Stimulated activated CD4-positive, alpha-beta T cell treated with anti-CD3 and anti-CD28 coated beads, Interleukin-4, amount 100 ng/mL, for 48 hours (primary cell): ENCODE measurements at regions not wholly inside any gene's neighbourhood (a gene's known extent, or its start where the extent isn't known, plus 50 kb on each side); places are given as distances from the start of the nearest gene placed in this dataset.
A peak's percentile ranks its signal among the peaks of the same experiment; 100 is the strongest.

ENCODE experiments used
- DNase-seq, 2 donors: peaks; one replicate each; pipeline ENCODE4 v3.0.0-alpha.2; 2020; ENCODE audit warnings: low read depth in 2 of 2

- DNase-seq: no peak
These were observed 176.7 kb upstream of the NCAM1 start for GRCh38 chr11:112784323-112785073.

- DNase-seq: no peak
These were observed 176.1 kb upstream of the NCAM1 start for GRCh38 chr11:112785149-112785548.

DNA sequence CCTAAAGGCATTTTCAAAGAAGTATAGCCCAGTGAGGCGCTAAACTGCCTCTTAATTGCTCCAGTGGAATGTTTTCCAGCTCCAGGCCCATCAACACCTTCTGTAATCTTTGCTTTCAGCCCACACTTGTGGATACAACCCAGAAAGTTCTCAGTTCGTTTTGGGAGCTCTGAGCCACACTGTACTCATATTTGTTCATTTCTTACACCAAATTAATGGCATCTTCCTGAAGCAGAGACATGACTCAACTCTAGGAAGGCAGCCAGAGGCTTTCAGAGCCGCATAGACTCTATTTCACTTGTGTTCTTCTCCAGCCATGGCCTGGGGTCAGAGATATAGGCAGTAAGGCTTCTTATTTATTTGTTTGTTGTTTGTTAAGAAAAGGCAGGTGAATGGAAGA lies 175.5 kb upstream of the NCAM1 start:
- no peak for DNase-seq

GRCh38 chr11:112786196-112786595 lies 175.0 kb upstream of the NCAM1 start:
- DNase-seq: no peak

- DNase-seq: no peak
These were observed 174.2 kb upstream of the NCAM1 start for GRCh38 chr11:112786886-112787530.

DNA sequence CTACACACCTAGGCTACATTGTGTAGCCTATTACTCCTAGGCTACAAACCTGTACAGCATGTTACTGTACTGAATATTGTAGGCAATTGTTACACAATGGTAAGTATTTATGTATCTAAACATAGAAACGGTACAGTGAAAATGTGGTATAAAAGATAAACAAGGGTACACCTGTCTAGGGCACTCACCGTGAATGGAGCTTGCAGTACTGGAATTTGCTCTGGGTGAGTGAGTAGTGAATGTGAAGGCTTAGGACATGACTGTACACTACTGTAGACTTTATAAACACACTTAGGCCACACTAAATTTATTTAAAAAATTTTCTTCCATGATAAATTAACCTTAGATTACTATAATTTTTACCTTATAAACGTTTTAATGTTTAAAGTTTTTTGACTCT lies 171.7 kb upstream of the NCAM1 start:
- DNase-seq: no peak

DNA sequence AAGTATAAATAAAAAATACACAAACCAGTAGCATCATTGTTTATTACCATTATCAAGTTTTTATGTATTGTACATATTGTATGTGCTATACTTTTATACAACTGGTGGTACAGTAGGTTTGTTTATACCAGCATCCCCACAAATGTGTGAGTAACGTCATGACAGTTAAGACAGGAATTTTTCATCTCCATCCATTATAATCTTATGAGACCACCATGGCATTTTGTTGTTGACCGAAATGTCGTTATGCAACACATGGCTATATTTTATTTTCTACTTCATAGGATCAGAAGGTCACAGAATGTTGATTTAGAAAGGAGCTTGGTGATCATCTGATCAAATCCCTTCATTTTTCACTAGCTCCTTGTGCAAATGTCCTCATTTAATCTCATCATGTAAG lies 170.9 kb upstream of the NCAM1 start:
- DNase-seq: no peak

DNA sequence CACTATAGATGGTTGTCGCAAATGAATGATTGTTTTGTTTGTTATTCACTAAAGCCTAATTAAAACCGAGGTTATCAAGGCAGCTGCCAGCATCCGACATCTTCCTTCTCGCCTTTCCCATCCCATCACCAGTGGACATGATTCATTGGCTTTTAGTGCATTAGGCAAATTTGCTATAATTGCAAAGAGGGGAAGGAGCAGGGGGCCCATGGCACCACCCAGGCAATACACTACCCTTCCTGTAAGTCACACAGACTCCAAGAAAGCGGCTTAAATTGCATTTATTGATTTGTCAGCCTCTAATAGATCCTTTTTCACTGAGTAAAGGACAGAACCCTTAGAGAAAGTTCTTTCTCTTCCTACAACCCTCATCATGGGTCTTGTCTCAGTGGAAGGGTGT lies 169.2 kb upstream of the NCAM1 start:
- DNase-seq: no peak

GRCh38 chr11:112793416-112793815 lies 167.8 kb upstream of the NCAM1 start:
- no peak for DNase-seq

- DNase-seq: no peak
These were observed 166.8 kb upstream of the NCAM1 start for GRCh38 chr11:112794331-112794846.

GRCh38 chr11:112795142-112795815 lies 165.9 kb upstream of the NCAM1 start:
- peak; percentile 1 to 7 for DNase-seq

- no peak for DNase-seq
These were observed 165.1 kb upstream of the NCAM1 start for GRCh38 chr11:112795911-112796649.

DNA sequence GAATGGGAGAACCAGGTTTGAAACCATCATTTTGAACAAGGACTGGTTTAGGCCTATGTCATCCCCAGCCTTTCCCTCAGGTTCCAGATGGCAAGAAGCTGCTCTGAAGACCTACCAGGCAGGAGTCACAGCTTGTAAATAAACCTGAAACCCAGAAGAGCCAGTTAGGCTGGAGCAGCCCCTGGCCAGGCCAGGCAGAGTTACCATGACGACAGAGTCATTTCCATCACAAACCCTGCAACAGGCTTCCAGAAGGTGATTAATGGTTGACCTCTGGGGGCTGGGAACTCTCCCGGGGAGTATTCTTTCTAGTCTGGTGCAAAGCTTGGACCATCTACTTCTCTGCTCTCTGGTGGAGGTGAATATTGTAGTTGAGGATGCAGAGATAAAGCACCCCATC lies 164.1 kb upstream of the NCAM1 start:
- no peak for DNase-seq

DNA sequence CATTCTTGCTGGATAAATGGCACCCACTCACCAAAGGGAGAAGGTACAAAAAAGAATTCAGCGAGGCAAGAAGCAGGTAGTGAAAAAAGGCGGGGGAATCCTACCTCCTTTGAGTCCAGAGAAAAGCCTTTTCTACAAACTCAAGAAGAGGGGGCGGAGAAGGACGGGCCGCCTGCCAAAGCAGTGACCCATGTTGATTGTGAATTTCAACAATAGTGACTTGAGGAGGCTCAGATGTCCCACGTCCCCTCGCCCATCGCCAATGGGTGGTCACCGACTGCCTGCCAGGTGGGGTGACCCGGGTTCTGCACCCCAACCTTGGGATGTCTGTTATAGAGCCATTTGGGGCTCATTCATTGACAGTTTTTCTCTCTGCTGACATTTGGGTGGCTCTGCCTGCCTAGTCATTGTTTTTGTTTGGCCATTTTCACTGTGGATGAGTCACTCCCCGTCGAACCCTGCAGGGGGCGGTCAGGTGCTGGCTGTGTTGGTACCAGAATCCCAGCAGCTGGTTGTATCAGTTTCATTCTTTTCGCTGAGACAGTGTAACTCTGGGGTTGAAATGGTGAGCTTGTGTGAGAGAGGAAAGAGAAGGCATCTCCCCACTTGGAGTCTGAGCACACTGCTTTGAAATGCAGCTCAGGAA lies 163.4 kb upstream of the NCAM1 start:
- DNase-seq: peak; percentile 5 to 6

DNA sequence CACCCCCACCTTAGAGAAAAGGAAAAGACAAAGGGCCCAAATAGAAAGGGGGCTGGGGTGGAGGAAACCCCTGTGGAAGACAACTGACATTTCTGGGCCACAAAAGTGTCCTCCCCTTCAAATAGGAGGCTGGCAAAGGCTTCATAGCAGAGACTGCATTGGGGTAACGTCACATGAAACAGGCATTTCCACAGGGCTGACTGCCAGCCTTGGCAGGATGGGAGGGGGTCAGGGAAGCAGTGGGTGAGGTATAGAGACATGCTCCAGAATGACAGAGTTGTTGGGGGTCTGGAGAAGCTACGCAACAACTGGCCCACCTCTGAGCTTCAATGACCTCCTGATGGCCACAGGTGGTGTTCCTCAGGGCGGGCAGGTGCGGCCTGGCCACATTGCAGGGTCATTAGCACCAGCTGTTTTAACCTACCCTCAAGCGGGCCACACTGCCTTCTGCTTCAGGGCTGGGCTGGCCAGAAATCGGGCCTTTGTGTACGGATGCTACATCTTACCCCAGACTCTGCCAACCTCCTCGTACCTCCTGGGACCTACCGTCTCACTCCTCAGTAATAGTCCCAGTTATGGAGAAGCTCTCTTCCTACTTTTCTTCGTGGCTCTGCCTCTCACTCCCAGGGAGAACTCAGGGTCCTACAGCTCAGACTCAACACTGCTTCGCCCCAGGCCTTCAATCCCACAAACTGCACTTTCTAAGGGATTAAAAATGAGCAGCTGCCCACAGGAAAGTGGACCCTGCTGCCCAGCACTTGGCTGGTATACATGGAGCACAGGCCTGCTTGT lies 160.0 kb upstream of the NCAM1 start:
- DNase-seq: no peak

- DNase-seq: no peak
These were observed 159.5 kb upstream of the NCAM1 start for GRCh38 chr11:112801817-112802088.

DNA sequence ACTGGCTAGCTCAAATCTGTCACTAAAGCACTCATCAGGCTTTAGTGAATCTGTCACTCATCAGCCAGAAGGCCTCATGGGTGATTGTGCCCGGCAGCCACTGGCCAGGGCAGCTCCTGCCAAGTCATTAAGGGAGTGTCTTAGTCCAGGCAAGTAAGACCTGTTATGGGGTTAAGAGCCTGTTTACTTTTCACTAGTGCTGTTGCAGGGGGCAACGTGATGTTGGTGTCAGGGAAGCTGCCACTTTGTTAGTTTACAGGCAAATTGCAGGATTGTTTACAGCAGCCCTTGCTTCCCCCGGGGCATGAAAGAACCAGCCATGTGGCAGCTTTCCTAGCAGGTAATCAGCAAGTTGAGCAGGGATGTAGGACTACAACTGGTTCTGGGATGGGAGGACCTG lies 155.6 kb upstream of the NCAM1 start:
- DNase-seq: no peak

DNA sequence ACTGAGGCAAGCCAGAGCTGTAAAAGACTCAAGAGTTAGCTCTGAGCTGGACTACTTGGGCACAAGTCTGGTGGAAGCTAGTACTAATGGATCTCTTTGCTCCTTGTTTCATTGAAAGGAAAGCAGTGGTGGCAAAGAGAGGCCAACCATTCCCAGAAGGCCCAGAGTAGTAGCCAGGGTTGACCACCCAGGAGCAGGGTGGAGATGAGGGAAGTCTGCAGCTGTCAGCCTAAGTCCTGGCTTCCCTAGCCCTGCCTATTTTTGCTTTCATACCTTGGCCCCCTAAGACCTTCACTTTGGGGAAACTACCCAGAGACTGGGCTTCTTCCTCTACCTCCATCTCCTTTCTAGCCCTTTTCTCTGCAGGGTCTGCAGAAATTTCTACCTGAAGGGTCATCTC lies 155.0 kb upstream of the NCAM1 start:
- no peak for DNase-seq

- no peak for DNase-seq
These were observed 154.3 kb upstream of the NCAM1 start for GRCh38 chr11:112806876-112807275.

GRCh38 chr11:112809429-112809828 lies 151.8 kb upstream of the NCAM1 start:
- DNase-seq: no peak

DNA sequence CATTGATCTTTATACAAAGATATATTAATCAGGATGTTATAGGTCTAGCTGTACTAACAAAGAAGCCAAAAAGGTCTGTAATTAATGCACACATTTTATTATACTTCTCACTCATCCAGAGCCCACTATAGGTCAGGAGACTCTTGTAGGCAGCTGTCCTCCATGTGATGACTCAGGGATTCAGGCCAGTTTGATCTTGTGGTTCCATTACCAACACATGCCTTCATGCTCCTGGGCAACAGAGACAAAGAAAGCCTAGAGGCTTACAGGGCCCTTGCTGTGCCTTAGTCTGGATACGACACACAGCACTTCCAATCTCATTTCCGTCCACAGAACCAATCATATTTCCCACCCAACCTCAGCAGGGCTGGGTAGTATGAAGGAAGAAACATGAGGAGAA lies 150.3 kb upstream of the NCAM1 start:
- no peak for DNase-seq
